ENCODE measurements at regions not wholly inside any gene's neighbourhood (a gene's known extent, or its start where the extent isn't known, plus 50 kb on each side); places are given as distances from the start of the nearest gene placed in this dataset.

DNA sequence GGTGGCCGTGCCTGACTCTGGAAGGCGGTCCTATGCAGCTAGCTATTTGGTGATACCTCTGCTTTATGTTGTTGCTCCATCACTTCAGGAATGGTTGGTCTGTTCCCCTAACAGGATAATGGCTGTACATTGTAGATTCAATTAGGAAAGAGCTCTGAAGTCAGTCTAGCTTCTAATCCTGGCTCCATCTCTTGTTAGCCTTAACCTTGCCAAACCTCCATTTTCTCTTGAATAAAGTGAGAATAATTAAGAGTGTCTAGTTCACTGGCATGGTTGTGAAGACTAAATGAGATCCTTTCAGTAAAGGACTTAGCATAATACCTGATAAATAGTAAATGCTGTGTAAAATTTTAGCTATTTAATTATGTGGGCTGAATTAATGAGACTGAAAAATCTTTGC is 262.5 kb upstream of the ARHGAP20 start:
- H3K36me3 Mint-ChIP-seq (ENCODE audit: low read depth, unreplicated experiment), result no peaks in the 10 kb centered on the region
- no peaks in the 10 kb centered on the region for H3K9me3 Mint-ChIP-seq (ENCODE audit: unreplicated experiment)
- no peak overlapping the region for H3K27ac Mint-ChIP-seq (ENCODE audit: unreplicated experiment)
- no peak overlapping the region for H3K4me3 Mint-ChIP-seq (ENCODE audit: unreplicated experiment)
- TF ChIP-seq, protein P1, sequence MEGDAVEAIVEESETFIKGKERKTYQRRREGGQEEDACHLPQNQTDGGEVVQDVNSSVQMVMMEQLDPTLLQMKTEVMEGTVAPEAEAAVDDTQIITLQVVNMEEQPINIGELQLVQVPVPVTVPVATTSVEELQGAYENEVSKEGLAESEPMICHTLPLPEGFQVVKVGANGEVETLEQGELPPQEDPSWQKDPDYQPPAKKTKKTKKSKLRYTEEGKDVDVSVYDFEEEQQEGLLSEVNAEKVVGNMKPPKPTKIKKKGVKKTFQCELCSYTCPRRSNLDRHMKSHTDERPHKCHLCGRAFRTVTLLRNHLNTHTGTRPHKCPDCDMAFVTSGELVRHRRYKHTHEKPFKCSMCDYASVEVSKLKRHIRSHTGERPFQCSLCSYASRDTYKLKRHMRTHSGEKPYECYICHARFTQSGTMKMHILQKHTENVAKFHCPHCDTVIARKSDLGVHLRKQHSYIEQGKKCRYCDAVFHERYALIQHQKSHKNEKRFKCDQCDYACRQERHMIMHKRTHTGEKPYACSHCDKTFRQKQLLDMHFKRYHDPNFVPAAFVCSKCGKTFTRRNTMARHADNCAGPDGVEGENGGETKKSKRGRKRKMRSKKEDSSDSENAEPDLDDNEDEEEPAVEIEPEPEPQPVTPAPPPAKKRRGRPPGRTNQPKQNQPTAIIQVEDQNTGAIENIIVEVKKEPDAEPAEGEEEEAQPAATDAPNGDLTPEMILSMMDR (IDR thresholded peaks at IDR 0.05; ENCODE audit: unreplicated experiment), result no peak
- H3K27me3 Mint-ChIP-seq (ENCODE audit: unreplicated experiment), result no peaks in the 10 kb centered on the region
- H3K4me1 Mint-ChIP-seq (ENCODE audit: unreplicated experiment), result no peaks in the 10 kb centered on the region
- DNase-seq (ENCODE audit: low spot score), result no peak

DNA sequence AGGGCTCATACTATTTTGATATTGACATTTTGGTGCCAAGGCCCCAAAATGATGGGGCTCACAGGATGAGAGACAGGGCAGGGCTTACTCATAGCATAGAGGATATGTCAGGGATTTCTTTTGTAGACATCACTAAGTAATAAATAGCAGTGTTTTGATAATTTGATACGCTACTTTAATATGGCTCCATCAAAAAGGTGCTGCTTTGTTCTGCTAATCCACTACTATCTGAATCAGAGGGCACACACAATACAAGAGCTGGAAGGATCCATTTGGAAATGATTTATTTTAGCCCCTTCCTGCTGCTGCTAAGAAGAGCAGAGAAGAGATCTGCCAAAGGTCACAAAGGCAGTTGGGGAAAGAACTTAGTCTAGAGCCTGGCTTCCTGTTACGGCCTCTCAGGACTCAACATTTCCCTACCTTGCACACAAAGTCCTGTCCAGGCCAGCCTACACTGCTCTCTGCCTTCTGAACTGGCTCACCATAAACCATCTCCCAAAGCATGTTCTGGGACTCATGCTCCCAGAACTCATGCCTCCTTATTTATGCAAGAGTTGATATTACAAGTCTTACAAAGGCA is 261.3 kb upstream of the ARHGAP20 start:
- Mint-ChIP-seq H3K9me3 (ENCODE audit: unreplicated experiment) (no peaks in the 10 kb centered on the region), H3K4me3 (ENCODE audit: unreplicated experiment) (no peak overlapping the region), H3K36me3 (ENCODE audit: low read depth, unreplicated experiment) (no peaks in the 10 kb centered on the region), H3K27ac (ENCODE audit: unreplicated experiment) (no peak overlapping the region), H3K27me3 (ENCODE audit: unreplicated experiment) (no peaks in the 10 kb centered on the region), H3K4me1 (ENCODE audit: unreplicated experiment) (no peaks in the 10 kb centered on the region)
- no peak for DNase-seq (ENCODE audit: low spot score)
- TF ChIP-seq, protein P1 (IDR thresholded peaks at IDR 0.05; ENCODE audit: unreplicated experiment), result no peak

DNA sequence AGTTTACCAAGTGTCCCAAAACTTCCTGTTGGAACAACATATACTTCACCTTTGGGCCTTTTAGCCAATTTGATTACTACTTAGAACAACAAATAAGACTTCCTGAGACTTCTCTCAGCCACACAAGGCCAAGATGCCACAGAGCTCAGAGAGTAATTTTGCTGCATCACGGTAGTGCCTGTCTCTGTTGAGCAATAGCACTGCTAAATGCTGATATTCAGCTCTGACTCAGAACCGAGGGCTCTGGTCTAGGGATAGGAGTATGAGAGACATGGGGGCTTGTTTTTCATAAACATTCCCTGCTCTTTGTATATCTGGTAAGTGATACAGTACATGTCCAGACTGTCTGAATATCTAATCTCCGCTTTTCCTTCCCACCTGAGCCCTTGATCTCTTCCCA is 260.4 kb upstream of the ARHGAP20 start:
- H3K4me3 Mint-ChIP-seq (ENCODE audit: unreplicated experiment), result no peak overlapping the region
- DNase-seq (ENCODE audit: low spot score), result no peak
- TF ChIP-seq, protein P1 (IDR thresholded peaks at IDR 0.05; ENCODE audit: unreplicated experiment), result no peak
- H3K27me3 Mint-ChIP-seq (ENCODE audit: unreplicated experiment), result no peaks in the 10 kb centered on the region
- no peaks in the 10 kb centered on the region for H3K4me1 Mint-ChIP-seq (ENCODE audit: unreplicated experiment)
- no peaks in the 10 kb centered on the region for H3K9me3 Mint-ChIP-seq (ENCODE audit: unreplicated experiment)
- H3K36me3 Mint-ChIP-seq (ENCODE audit: low read depth, unreplicated experiment), result no peaks in the 10 kb centered on the region
- H3K27ac Mint-ChIP-seq (ENCODE audit: unreplicated experiment), result no peak overlapping the region

DNA sequence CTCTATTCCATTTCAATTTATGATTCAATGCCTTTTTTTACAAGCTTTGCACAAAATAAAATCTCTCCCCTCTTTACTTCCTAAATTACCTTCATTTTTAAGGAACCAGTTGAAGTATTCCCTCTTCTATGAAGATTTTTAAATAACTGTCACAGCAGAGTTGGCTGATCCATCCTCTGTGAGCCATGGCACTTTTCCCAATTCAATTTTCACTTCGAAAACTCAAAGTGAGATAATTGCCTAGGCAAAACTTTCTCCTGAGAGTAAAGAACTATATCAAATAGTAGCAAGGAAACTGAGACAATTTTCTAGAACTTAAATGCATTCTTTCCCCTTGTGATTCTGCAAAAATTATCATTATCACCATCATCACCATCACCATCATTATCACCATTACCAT is 259.9 kb upstream of the ARHGAP20 start:
- Mint-ChIP-seq H3K4me3 (ENCODE audit: unreplicated experiment) (no peak overlapping the region), H3K36me3 (ENCODE audit: low read depth, unreplicated experiment) (no peaks in the 10 kb centered on the region), H3K27ac (ENCODE audit: unreplicated experiment) (no peak overlapping the region), H3K27me3 (ENCODE audit: unreplicated experiment) (no peaks in the 10 kb centered on the region), H3K4me1 (ENCODE audit: unreplicated experiment) (no peaks in the 10 kb centered on the region), H3K9me3 (ENCODE audit: unreplicated experiment) (no peaks in the 10 kb centered on the region)
- TF ChIP-seq, protein P1 (IDR thresholded peaks at IDR 0.05; ENCODE audit: unreplicated experiment), result no peak
- DNase-seq (ENCODE audit: low spot score), result no peak

DNA sequence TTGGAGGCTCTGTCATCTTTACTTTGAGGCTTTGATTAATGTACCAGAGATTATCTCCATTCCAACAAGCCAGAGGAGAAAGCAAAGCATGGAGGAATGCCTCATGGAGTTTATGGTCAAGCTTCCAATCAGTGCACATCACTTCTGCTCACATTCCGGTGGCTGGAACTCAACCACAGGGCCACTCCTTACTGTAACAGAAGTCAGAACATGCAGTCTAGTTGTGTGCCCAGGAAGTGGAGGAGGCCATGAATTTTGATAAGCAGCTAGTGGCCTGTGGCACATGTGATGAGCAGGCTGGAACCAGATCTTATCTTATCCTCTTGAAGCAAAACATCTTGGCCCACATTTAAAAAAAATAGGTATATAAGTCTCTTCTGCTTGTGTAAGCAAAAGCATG is 258.9 kb upstream of the ARHGAP20 start:
- no peak overlapping the region for H3K27ac Mint-ChIP-seq (ENCODE audit: unreplicated experiment)

More for the DNA sequence above, 258.9 kb upstream of the ARHGAP20 start:
- H3K4me1 Mint-ChIP-seq (ENCODE audit: unreplicated experiment), result no peaks in the 10 kb centered on the region
- H3K36me3 Mint-ChIP-seq (ENCODE audit: low read depth, unreplicated experiment), result no peaks in the 10 kb centered on the region
- H3K9me3 Mint-ChIP-seq (ENCODE audit: unreplicated experiment), result no peaks in the 10 kb centered on the region
- TF ChIP-seq, protein P1 (IDR thresholded peaks at IDR 0.05; ENCODE audit: unreplicated experiment), result no peak
- no peak overlapping the region for H3K4me3 Mint-ChIP-seq (ENCODE audit: unreplicated experiment)
- no peak for DNase-seq (ENCODE audit: low spot score)
- no peaks in the 10 kb centered on the region for H3K27me3 Mint-ChIP-seq (ENCODE audit: unreplicated experiment)
